GM19238 (cell line): ENCODE measurements at regions not wholly inside any gene's neighbourhood (a gene's known extent, or its start where the extent isn't known, plus 50 kb on each side); places are given as distances from the start of the nearest gene placed in this dataset.

Source experiments
- DNase-seq: peaks from one replicate; pipeline ENCODE4 v3.0.0; 2011; ENCODE audit warnings: low spot score; ENCODE audit not compliant: insufficient read length

GRCh38 chr12:98137278-98137677, 378.1 kb upstream of the TMPO start:
- DNase-seq, result no peak

GRCh38 chr12:98144953-98145352, 370.4 kb upstream of the TMPO start:
- DNase-seq, result no peak

- DNase-seq, result no peak
Observed at GRCh38 chr12:98146043-98146442, 369.3 kb upstream of the TMPO start.

GRCh38 chr12:98146487-98146886, 368.9 kb upstream of the TMPO start:
- no peak for DNase-seq

GRCh38 chr12:98149270-98149669, 366.1 kb upstream of the TMPO start:
- no peak for DNase-seq

- DNase-seq, result no peak
Observed at GRCh38 chr12:98149691-98150210, 365.6 kb upstream of the TMPO start.

- DNase-seq, result no peak
Observed at GRCh38 chr12:98151105-98151590, 364.2 kb upstream of the TMPO start.

- DNase-seq, result no peak
Observed at GRCh38 chr12:98151984-98152383, 363.4 kb upstream of the TMPO start.

- no peak for DNase-seq
Observed at GRCh38 chr12:98154850-98155249, 360.5 kb upstream of the TMPO start.

- no peak for DNase-seq
Observed at GRCh38 chr12:98156697-98157096, 358.7 kb upstream of the TMPO start.

GRCh38 chr12:98162906-98163678, 352.3 kb upstream of the TMPO start:
- DNase-seq, result no peak

GRCh38 chr12:98172304-98172703, 343.1 kb upstream of the TMPO start:
- DNase-seq, result no peak

- DNase-seq, result no peak
Observed at GRCh38 chr12:98172801-98173200, 342.6 kb upstream of the TMPO start.

- no peak for DNase-seq
Observed at GRCh38 chr12:98173773-98174427, 341.5 kb upstream of the TMPO start.

GRCh38 chr12:98174428-98174809, 341.0 kb upstream of the TMPO start:
- no peak for DNase-seq

- no peak for DNase-seq
Observed at GRCh38 chr12:98178126-98178525, 337.3 kb upstream of the TMPO start.

- DNase-seq, result no peak
Observed at GRCh38 chr12:98179151-98179550, 336.2 kb upstream of the TMPO start.

GRCh38 chr12:98180603-98181002, 334.8 kb upstream of the TMPO start:
- DNase-seq, result no peak

GRCh38 chr12:98182821-98183220, 332.6 kb upstream of the TMPO start:
- no peak for DNase-seq

- no peak for DNase-seq
Observed at GRCh38 chr12:98185606-98186005, 329.8 kb upstream of the TMPO start.

GRCh38 chr12:98188650-98189077, 326.7 kb upstream of the TMPO start:
- no peak for DNase-seq

GRCh38 chr12:98194591-98194990, 320.8 kb upstream of the TMPO start:
- no peak for DNase-seq
